ENCODE measurements at regions not wholly inside any gene's neighbourhood (a gene's known extent, or its start where the extent isn't known, plus 50 kb on each side); places are given as distances from the start of the nearest gene placed in this dataset.

GRCh38 chr1:222865718-222866117 is 50.9 kb downstream of the DISP1 start:
- TF ChIP-seq GATA1 (IDR thresholded peaks at IDR 0.05; ENCODE audit: low read depth, low read length) = no peak
- no peak for TF ChIP-seq POLR2A (IDR thresholded peaks at IDR 0.05; ENCODE audit: low read length)
- DNase-seq = no peak

- DNase-seq = no peak
- no peak for TF ChIP-seq POLR2A (IDR thresholded peaks at IDR 0.05; ENCODE audit: low read length)
- TF ChIP-seq GATA1 (IDR thresholded peaks at IDR 0.05; ENCODE audit: low read depth, low read length) = no peak
Measured at GRCh38 chr1:222867316-222867715, 52.5 kb downstream of the DISP1 start.

- DNase-seq = no peak
- TF ChIP-seq GATA1 (IDR thresholded peaks at IDR 0.05; ENCODE audit: low read depth, low read length) (no peak), POLR2A (IDR thresholded peaks at IDR 0.05; ENCODE audit: low read length) (no peak)
Measured at GRCh38 chr1:222876182-222876581, 61.3 kb downstream of the DISP1 start.

- TF ChIP-seq GATA1 (IDR thresholded peaks at IDR 0.05; ENCODE audit: low read depth, low read length) = no peak
- TF ChIP-seq POLR2A (IDR thresholded peaks at IDR 0.05; ENCODE audit: low read length) = no peak
- DNase-seq = no peak
Measured at GRCh38 chr1:222877854-222878253, 63.0 kb downstream of the DISP1 start.

- no peak for DNase-seq
Measured at GRCh38 chr1:222880587-222880986, 65.7 kb downstream of the DISP1 start.

GRCh38 chr1:222886194-222886854 is 71.5 kb downstream of the DISP1 start:
- TF ChIP-seq GATA1 (IDR thresholded peaks at IDR 0.05; ENCODE audit: low read depth, low read length) (no peak), POLR2A (IDR thresholded peaks at IDR 0.05; ENCODE audit: low read length) (no peak)
- DNase-seq = no peak

More at GRCh38 chr1:222880587-222880986, 65.7 kb downstream of the DISP1 start:
- TF ChIP-seq GATA1 (IDR thresholded peaks at IDR 0.05; ENCODE audit: low read depth, low read length) = no peak
- no peak for TF ChIP-seq POLR2A (IDR thresholded peaks at IDR 0.05; ENCODE audit: low read length)

- TF ChIP-seq GATA1 (IDR thresholded peaks at IDR 0.05; ENCODE audit: low read depth, low read length) = no peak
- TF ChIP-seq POLR2A (IDR thresholded peaks at IDR 0.05; ENCODE audit: low read length) = no peak
- no peak for DNase-seq
Measured at GRCh38 chr1:222886878-222887351, 72.1 kb downstream of the DISP1 start.

GRCh38 chr1:222889440-222889839 is 74.6 kb downstream of the DISP1 start:
- no peak for DNase-seq
- TF ChIP-seq POLR2A (IDR thresholded peaks at IDR 0.05; ENCODE audit: low read length) (no peak), GATA1 (IDR thresholded peaks at IDR 0.05; ENCODE audit: low read depth, low read length) (no peak)

- DNase-seq = no peak
- TF ChIP-seq GATA1 (IDR thresholded peaks at IDR 0.05; ENCODE audit: low read depth, low read length) = no peak
- no peak for TF ChIP-seq POLR2A (IDR thresholded peaks at IDR 0.05; ENCODE audit: low read length)
Measured at GRCh38 chr1:222890716-222891115, 75.9 kb downstream of the DISP1 start.

- no peak for TF ChIP-seq GATA1 (IDR thresholded peaks at IDR 0.05; ENCODE audit: low read depth, low read length)
- TF ChIP-seq POLR2A (IDR thresholded peaks at IDR 0.05; ENCODE audit: low read length) = no peak
- DNase-seq = no peak
Measured at GRCh38 chr1:222891578-222891977, 76.7 kb downstream of the DISP1 start.

- no peak for DNase-seq
- no peak for TF ChIP-seq POLR2A (IDR thresholded peaks at IDR 0.05; ENCODE audit: low read length)
- no peak for TF ChIP-seq GATA1 (IDR thresholded peaks at IDR 0.05; ENCODE audit: low read depth, low read length)
Measured at GRCh38 chr1:222892137-222892769, 77.4 kb downstream of the DISP1 start.

- TF ChIP-seq GATA1 (IDR thresholded peaks at IDR 0.05; ENCODE audit: low read depth, low read length) = no peak
- TF ChIP-seq POLR2A (IDR thresholded peaks at IDR 0.05; ENCODE audit: low read length) = no peak
- DNase-seq = no peak
Measured at GRCh38 chr1:222893255-222893654, 78.4 kb downstream of the DISP1 start.

- TF ChIP-seq GATA1 (IDR thresholded peaks at IDR 0.05; ENCODE audit: low read depth, low read length) = no peak
- TF ChIP-seq POLR2A (IDR thresholded peaks at IDR 0.05; ENCODE audit: low read length) = no peak
Measured at GRCh38 chr1:222894331-222894730, 79.5 kb downstream of the DISP1 start.

GRCh38 chr1:222896630-222897526 is 82.0 kb downstream of the DISP1 start:
- no peak for DNase-seq
- no peak for TF ChIP-seq GATA1 (IDR thresholded peaks at IDR 0.05; ENCODE audit: low read depth, low read length)

More at GRCh38 chr1:222894331-222894730, 79.5 kb downstream of the DISP1 start:
- DNase-seq = no peak

Data from erythroblast (primary cell).